Umbilical cord (tissue), 1 donor: ENCODE measurements at regions not wholly inside any gene's neighbourhood (a gene's known extent, or its start where the extent isn't known, plus 50 kb on each side); places are given as distances from the start of the nearest gene placed in this dataset.

Source experiments
- DNase-seq: peaks from one replicate; pipeline ENCODE4 v3.0.0-alpha.2; 2015; ENCODE audit warnings: low spot score

GRCh38 chr2:144082777-144083176 lies 437.1 kb downstream of the ZEB2 start:
- no peak for DNase-seq

GRCh38 chr2:144082327-144082726 lies 437.6 kb downstream of the ZEB2 start:
- DNase-seq, result no peak

- no peak for DNase-seq
Measured at GRCh38 chr2:144081272-144081671, 438.6 kb downstream of the ZEB2 start.

DNA sequence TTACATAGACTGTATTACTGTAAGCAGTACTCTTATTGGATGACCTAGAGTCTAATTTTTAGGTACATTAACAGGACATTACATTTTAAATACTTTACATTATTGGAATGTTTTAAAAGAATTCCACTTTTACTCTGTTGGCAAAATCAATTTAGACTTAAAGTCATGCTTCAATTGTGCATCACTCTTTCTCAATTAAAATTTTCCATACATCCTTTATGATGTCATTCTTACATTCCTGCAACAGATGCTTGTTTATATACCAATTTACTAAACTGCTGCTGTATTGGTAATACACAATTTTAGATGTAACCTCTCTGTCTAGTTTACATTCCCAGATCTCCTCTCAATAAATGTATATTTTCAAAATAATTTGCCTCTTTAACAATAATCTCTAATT lies 440.1 kb downstream of the ZEB2 start:
- DNase-seq, result no peak

GRCh38 chr2:144078802-144079724 lies 440.9 kb downstream of the ZEB2 start:
- no peak for DNase-seq

- DNase-seq, result peak; percentile 76
Measured at GRCh38 chr2:144078106-144078505, 441.8 kb downstream of the ZEB2 start.

DNA sequence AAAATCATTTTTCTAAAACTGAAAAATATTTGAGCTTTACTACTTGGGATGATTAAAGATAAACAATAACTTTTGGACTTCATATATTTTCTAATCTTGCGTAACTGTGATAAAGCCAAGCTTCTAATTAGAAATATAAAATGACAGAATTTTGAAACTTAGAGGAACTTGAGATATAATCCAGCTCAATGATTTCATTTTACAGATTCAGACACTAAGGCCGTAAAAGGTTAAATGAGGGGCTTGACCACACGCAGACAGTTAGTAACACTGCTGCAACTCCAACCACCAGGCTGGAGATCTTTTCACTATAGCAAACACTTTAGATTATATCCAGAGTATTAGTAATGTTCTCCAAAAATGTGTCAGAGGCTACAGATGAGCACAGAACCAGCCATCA lies 445.5 kb downstream of the ZEB2 start:
- DNase-seq, result no peak

GRCh38 chr2:144071461-144071860 lies 448.5 kb downstream of the ZEB2 start:
- no peak for DNase-seq

- no peak for DNase-seq
Measured at GRCh38 chr2:144067506-144067905, 452.4 kb downstream of the ZEB2 start.

- no peak for DNase-seq
Measured at GRCh38 chr2:144063602-144064001, 456.3 kb downstream of the ZEB2 start.

DNA sequence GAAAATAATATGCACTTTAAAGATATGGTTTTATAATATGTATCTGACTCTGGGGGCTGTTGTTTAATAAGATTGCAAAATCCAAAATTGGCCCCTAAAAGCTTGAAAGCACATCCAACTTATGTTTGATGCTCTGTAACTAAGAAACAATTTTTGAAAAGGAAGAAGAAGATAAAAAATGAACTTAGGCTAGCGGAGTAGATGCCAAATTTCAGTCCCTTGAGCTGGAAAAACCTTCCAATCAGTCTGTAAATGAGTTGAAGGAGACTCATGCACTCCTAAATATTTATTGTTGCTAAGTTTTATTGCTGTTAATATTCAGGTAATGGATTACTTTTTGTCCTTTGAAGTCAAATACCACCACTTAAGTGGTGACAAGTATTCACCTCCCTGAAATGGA lies 465.0 kb downstream of the ZEB2 start:
- no peak for DNase-seq

GRCh38 chr2:144052083-144052482 lies 467.8 kb downstream of the ZEB2 start:
- DNase-seq, result peak; percentile 60

DNA sequence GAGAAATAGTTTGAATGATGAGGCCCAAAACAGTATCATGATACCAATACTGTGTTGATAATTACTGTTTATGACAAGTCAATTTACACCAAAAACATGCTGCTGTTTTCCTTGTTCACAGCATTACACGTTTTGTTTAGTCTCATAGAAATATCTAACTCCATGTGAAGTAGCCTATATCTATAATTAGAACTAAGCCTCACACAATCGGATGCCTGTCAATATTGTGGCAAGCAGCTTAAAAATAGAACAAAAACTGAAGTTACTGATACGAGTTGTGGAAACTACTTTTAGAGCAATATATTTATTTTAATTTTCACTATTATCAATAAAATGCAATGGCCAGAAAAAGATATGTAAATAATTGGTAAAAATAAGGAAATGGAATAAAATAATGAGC lies 470.8 kb downstream of the ZEB2 start:
- no peak for DNase-seq

DNA sequence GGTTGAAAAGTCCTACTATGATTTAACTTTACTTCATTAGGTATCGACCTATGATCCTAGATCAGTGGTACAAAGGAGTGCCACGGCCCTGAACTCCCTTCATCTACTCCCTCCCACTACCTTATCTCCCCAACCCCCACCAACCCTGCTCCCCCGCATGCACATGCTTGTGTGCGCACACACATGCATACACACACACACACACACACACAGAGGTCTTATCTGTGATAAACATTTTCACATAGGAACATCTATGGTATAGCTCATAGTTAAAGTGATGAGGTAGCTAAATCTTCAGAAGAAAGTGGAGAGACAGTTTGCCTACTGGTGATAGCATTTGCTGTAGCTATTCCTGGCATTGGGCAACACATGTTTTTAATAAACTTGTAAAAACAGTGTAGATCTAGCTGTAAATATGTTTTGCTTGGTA lies 471.3 kb downstream of the ZEB2 start:
- no peak for DNase-seq

- no peak for DNase-seq
Measured at GRCh38 chr2:144042751-144043150, 477.2 kb downstream of the ZEB2 start.

DNA sequence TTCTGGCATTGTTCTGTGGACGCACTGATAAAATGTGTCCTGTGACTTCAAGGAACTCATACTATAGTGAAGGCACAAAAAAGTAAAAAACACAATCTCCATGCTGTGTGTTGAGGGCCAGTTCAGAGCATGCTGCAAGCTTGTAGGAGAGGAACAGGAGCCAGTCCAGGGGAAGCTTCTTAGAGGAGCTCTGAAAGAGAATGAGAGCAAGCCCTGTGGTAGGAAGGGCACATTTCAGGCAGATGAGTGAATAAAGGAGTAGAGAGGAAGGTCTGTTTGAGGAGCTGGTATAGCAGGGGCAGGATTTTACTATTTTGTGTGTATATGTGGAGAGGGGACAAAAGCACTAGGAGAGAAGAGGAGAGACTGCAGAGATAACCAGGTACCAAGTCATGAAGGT lies 478.3 kb downstream of the ZEB2 start:
- DNase-seq, result no peak

DNA sequence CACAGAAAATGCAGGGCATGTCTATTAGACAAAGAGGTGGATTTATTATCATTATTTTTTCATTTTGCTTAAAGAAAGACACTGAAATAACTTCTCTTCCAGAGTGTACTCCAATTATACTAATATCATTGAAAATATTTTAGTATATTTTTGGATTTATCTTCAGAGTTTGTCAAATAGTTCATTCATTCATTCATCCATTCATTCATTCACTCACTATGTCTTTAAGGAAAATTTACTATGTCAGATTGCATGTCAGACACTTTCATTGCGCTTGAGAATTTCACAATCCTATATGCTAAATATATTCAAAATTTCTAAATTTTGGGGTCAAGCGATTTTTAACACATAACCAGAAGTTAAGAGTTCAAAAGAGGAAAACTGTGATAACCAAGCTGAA lies 479.1 kb downstream of the ZEB2 start:
- no peak for DNase-seq

- DNase-seq, result peak; percentile 77
Measured at GRCh38 chr2:144032566-144032965, 487.4 kb downstream of the ZEB2 start.

DNA sequence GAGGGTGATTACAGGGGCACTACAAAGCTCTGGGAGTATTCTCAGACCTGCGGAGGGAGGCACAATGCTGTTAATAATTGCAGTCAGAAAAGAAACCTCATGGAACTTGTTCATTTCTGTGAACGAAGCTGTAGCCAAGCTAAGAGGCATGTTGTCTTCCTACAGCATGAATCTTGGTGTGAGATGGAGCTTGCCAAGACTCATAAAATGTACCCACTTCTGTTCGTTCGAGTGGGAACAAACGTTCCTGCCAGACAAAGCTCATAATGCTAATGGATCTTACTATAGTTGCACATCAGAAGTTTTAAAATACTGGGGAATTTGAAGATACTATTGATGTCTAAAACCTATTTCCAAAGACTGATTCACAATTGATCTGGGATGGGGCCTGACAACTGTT lies 489.1 kb downstream of the ZEB2 start:
- peak; percentile 29 for DNase-seq

GRCh38 chr2:144027593-144027992 lies 492.3 kb downstream of the ZEB2 start:
- no peak for DNase-seq

- no peak for DNase-seq
Measured at GRCh38 chr2:144026753-144027152, 493.2 kb downstream of the ZEB2 start.

DNA sequence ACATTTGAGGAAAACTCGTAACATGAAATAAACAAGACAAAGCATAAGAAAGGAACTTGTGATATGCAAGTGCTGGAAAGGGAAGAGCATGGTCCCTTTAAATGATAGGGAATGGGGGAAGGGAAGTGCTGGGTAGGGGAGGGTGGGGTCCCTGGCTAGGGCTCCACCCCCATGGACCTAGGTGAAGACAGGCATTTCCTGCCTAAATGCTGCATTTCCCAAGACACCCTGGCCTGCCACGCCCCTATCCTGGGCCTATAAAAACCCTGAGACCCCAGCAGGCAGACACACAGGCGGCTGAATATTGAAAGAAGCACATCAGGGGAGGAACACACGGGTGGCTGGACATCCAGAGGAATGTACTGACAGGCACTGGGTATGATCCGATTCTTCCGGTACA lies 499.9 kb downstream of the ZEB2 start:
- no peak for DNase-seq

DNA sequence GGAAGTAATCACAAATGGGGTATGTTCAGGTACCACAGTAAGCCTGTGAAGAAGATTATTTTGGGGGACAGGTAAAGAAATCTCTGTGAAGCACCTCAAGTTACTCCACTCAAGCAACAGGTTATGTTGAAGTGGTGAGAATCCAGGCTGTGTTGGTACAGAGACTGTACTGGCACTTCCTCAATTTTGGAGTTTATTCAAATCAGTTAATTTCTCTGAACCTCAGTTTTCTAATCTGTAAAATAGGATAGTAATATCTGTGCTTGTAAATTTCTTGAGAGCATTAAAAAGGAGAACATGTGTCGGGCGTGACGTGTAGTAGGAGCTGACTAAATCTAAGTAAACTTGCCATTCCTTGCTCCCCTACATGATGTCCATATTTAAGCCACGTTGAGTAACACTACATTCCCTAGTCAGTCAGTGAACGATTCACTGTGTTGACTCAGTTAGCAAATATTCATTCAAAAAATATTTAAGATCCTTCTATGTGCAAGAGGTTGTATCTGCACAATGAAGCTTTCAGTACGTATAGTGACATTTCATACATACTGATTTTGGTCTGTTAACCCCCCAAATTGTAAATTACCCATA lies 504.2 kb downstream of the ZEB2 start:
- DNase-seq, result no peak
